Gastroesophageal sphincter (tissue), 4 donors: ENCODE measurements at regions not wholly inside any gene's neighbourhood (a gene's known extent, or its start where the extent isn't known, plus 50 kb on each side); places are given as distances from the start of the nearest gene placed in this dataset.

Experiments used
- ATAC-seq: fragments of 150-250 bp; one replicate; pipeline ENCODE4 v1.9.1; 2016; ENCODE audit warnings: mild to moderate bottlenecking, moderate library complexity
- H3K27ac ChIP-seq, 4 donors: fragments of 200-600 bp; sonication (generic) in 3 of 4; 1 replicate in 3 of 4; 2 replicates in 1 of 4; pipeline ENCODE4 v1.5.1; 2016 to 2019
- H3K27me3 ChIP-seq: fragments of 200-600 bp; sonication (generic); one replicate; pipeline ENCODE4 v1.5.1; 2019
- H3K36me3 ChIP-seq, 2 donors: fragments of 200-600 bp; sonication (generic); one replicate each; pipeline ENCODE4 v1.5.1; 2019; ENCODE audit warnings: control low read depth in 1 of 2
- H3K4me1 ChIP-seq, 3 donors: fragments of 200-600 bp; sonication (generic); 1 replicate in 2 of 3; 2 replicates in 1 of 3; pipeline ENCODE4 v1.5.1; 2016 to 2019; ENCODE audit warnings: control low read depth in 2 of 3
- H3K4me3 ChIP-seq, 2 donors: fragments of 200-600 bp; sonication (generic); one replicate each; pipeline ENCODE4 v1.5.1; 2019; ENCODE audit warnings: mild to moderate bottlenecking in 1 of 2, moderate library complexity in 1 of 2
- H3K9me3 ChIP-seq, 3 donors: fragments of 200-600 bp; sonication (generic); one replicate each; pipeline ENCODE4 v1.5.1; 2017 to 2019; ENCODE audit warnings: control low read depth in 2 of 3
- CTCF ChIP-seq, 4 experiments: fragments of 200-600 bp in 2 of 4; fragments of 450-650 bp in 2 of 4; sonication (generic) in 1 of 4; IDR thresholded peaks; one replicate each; pipeline ENCODE4 v1.5.1; 2017 to 2019; ENCODE audit warnings: antibody characterized with exemption in 4 of 4, mild to moderate bottlenecking in 2 of 4, moderate library complexity in 2 of 4
- EP300 ChIP-seq: sonication (generic); formaldehyde crosslinking; IDR thresholded peaks from one replicate; pipeline ENCODE4 v1.6.1; 2017; ENCODE audit warnings: antibody characterized with exemption, mild to moderate bottlenecking
- POLR2A ChIP-seq, 2 donors: fragments of 450-650 bp; IDR thresholded peaks; one replicate each; pipeline ENCODE4 v1.6.1; 2017; ENCODE audit warnings: antibody characterized with exemption in 2 of 2, mild to moderate bottlenecking in 2 of 2, moderate library complexity in 1 of 2
- POLR2AphosphoS5 ChIP-seq: sonication (generic); formaldehyde crosslinking; IDR thresholded peaks from one replicate; pipeline ENCODE4 v1.6.1; 2017; ENCODE audit warnings: antibody characterized with exemption
- WGBS, 2 donors: methylation state at CpG; one replicate each; pipeline ENCODE4 v1.1.5; 2018; ENCODE audit warnings: low coverage in 1 of 2; 5-methylcytosine and 5-hydroxymethylcytosine counted together

DNA sequence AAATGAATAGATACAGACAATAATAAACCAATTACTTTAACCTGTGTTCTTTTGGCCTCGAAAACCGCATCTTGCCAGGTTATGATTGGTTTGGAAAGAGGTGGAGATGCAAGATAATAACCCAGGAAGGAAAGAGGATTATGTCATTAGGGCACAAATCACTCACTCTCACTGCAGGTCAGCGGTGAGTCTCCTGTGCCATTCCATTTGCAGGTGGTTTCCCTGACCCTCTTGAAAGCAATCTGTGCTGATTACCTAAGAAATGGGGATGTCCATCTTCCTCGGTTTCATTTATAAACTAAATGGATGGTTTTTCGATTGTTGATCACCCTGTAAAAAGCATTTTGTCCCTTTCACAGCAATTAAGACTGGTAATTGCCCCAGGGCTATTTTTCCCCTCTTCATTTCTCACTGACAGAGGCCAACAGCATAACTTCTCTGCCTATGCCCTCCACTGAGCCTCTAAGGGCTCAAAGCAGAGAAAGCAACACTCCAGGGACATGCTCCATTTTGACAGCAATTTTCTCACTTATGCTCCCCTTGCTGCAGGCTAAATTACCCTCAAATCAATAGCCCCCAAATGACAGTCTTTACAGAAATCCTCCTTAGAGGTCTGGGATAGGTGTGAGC, 257.5 kb downstream of the IPMK start:
- 56 to 78% methylated on average over 4 to 5 of the region's 5 CpGs for WGBS, 2 donors

DNA sequence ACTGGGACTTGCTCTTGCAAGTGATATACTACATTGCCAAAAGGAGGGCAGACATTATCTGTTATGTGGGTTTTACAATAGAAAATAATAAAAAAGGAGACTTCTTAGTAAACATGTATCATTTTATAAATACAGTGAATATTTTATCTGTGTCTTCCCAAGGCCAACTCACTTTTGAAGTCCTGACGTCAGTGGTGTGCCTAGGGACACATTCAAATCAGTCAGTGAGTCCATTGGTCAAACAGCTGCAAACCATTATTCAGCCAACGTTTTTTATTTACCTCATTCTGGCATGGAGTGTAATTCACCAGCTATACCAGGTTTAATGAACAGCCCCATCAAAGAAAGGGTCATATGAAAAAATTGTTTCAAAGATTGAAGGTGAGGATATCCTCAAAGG, 263.7 kb downstream of the IPMK start:
- Histone ChIP-seq H3K36me3 (no peaks in the 10 kb centered on the region), H3K4me1 (no peaks in the 10 kb centered on the region), H3K9me3 (no peaks in the 10 kb centered on the region), H3K27me3 (peaks cover 6% of the 10 kb centered on the region), H3K27ac (no peak overlapping the region), H3K4me3 (no peak overlapping the region)
- TF ChIP-seq EP300 (no peak), CTCF (IDR thresholded peaks at IDR 0.05) (no peak), POLR2A (IDR thresholded peaks at IDR 0.05) (no peak), POLR2AphosphoS5 (no peak)
- ATAC-seq = no peak
- WGBS, 2 donors = 21 to 47% methylated on average over 2 of the region's 2 CpGs

More for the DNA sequence above, 257.5 kb downstream of the IPMK start:
- no peaks in the 10 kb centered on the region for H3K9me3 ChIP-seq
- no peaks in the 10 kb centered on the region for H3K4me1 ChIP-seq
- TF ChIP-seq POLR2AphosphoS5 (no peak), POLR2A (IDR thresholded peaks at IDR 0.05) (no peak), EP300 (no peak), CTCF (IDR thresholded peaks at IDR 0.05) (no peak)
- H3K27me3 ChIP-seq = peaks cover 6% of the 10 kb centered on the region
- no peak overlapping the region for H3K4me3 ChIP-seq
- ATAC-seq = no peak
- no peak overlapping the region for H3K27ac ChIP-seq
- H3K36me3 ChIP-seq = no peaks in the 10 kb centered on the region

GRCh38 chr10:58001159-58001558, 266.5 kb downstream of the IPMK start:
- H3K9me3 ChIP-seq = no peaks in the 10 kb centered on the region
- peaks cover 5% of the 10 kb centered on the region for H3K27me3 ChIP-seq
- no peak for ATAC-seq
- H3K4me1 ChIP-seq = no peaks in the 10 kb centered on the region
- WGBS, 2 donors = 53 to 93% methylated on average over 2 to 3 of the region's 3 CpGs
- TF ChIP-seq POLR2AphosphoS5 = no peak
- TF ChIP-seq CTCF (IDR thresholded peaks at IDR 0.05) = no peak
- TF ChIP-seq POLR2A (IDR thresholded peaks at IDR 0.05) = no peak
- TF ChIP-seq EP300 = no peak
- no peaks in the 10 kb centered on the region for H3K36me3 ChIP-seq
- no peak overlapping the region for H3K27ac ChIP-seq
- no peak overlapping the region for H3K4me3 ChIP-seq

DNA sequence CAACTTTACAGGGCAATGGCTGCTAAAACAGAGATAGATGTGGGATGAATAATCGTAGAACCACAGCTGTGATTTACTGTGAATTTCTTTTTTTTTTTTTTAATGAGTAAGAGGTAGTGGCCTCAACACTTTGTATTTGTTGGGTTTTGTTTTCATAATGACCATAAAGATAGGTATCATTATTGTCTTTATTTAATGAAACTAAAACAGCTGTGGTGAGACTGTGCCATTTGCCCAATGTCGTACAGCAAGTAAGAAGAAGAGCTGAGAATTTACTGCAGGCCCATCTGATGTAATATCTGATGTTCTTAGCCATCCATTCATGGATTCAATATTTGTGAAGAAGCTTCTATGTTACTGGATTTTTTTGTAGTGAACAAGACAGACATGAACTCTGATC, 271.2 kb downstream of the IPMK start:
- Histone ChIP-seq H3K27ac (no peak overlapping the region), H3K4me3 (no peak overlapping the region), H3K36me3 (no peaks in the 10 kb centered on the region), H3K4me1 (no peaks in the 10 kb centered on the region), H3K9me3 (no peaks in the 10 kb centered on the region), H3K27me3 (no peaks in the 10 kb centered on the region)
- no peak for ATAC-seq
- WGBS, 2 donors = 54 to 86% methylated on average over 1 to 2 of the region's 2 CpGs
- TF ChIP-seq POLR2AphosphoS5 = no peak
- no peak for TF ChIP-seq POLR2A (IDR thresholded peaks at IDR 0.05)
- no peak for TF ChIP-seq CTCF (IDR thresholded peaks at IDR 0.05)
- no peak for TF ChIP-seq EP300

DNA sequence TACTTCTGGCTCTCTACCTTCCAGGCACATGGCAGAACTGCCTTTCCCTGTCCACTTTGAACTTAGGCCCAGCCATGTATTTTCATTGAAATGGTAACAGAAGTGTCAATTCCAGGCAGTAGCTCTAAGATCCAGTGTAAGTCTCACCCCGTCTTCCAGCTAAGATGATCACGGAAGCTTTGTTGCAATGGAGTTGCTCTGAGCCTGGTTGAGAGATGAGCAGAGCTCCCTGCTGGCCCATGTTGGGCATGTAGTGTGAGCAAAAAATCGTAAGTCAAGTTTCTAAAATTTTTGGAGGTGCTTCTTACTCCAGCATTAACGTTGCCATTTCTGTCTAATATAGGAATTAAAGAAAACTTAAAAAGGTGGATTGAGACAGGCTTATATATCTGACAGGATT, 274.4 kb downstream of the IPMK start:
- ATAC-seq = no peak

More for the DNA sequence above, 274.4 kb downstream of the IPMK start:
- Histone ChIP-seq H3K4me3 (no peak overlapping the region), H3K36me3 (no peaks in the 10 kb centered on the region), H3K27me3 (no peaks in the 10 kb centered on the region), H3K27ac (no peak overlapping the region), H3K9me3 (no peaks in the 10 kb centered on the region), H3K4me1 (no peaks in the 10 kb centered on the region)
- WGBS, 2 donors = 62 to 63% methylated on average over 3 to 4 of the region's 4 CpGs
- TF ChIP-seq CTCF (IDR thresholded peaks at IDR 0.05) = no peak
- TF ChIP-seq POLR2A (IDR thresholded peaks at IDR 0.05) = no peak
- TF ChIP-seq POLR2AphosphoS5 = no peak
- no peak for TF ChIP-seq EP300
